K562 (cell line): ENCODE measurements at regions not wholly inside any gene's neighbourhood (a gene's known extent, or its start where the extent isn't known, plus 50 kb on each side); places are given as distances from the start of the nearest gene placed in this dataset.

Experiments
- POLR2A ChIP-seq: fragments of 450-650 bp; conservative IDR thresholded peaks from 2 replicates; pipeline ENCODE4 v1.6.1; 2016
- RBM39 ChIP-seq: fragments of 200-400 bp; formaldehyde crosslinking; optimal IDR thresholded peaks from 2 replicates; pipeline ENCODE3; 2018; ENCODE audit warnings: low read depth, low read length
- TARDBP ChIP-seq: fragments of 450-650 bp; IDR thresholded peaks from 2 replicates; pipeline ENCODE4 v1.6.1; 2016
- ZBTB7A ChIP-seq: IDR thresholded peaks from 2 replicates; pipeline ENCODE4 v1.6.1; 2011; ENCODE audit warnings: low read depth, mild to moderate bottlenecking, low read length, moderate library complexity, borderline replicate concordance; ENCODE audit not compliant: control insufficient read depth
- ZNF217 ChIP-seq: sonication (generic); formaldehyde crosslinking; IDR thresholded peaks from 2 replicates; pipeline ENCODE4 v1.8.0; 2022; ENCODE audit warnings: mild to moderate bottlenecking, missing genetic modification reagents

- TF ChIP-seq TARDBP (no peak), ZBTB7A (no peak), POLR2A (no peak), RBM39 (no peak), ZNF217 (CRISPR knock-in tag) (no peak)
These were observed 86.5 kb upstream of the OLFM3 start for GRCh38 chr1:102083192-102083591.
